HL-60 (cell line): ENCODE measurements at regions not wholly inside any gene's neighbourhood (a gene's known extent, or its start where the extent isn't known, plus 50 kb on each side); places are given as distances from the start of the nearest gene placed in this dataset.

Experiments used
- CTCF ChIP-seq: IDR thresholded peaks from one replicate; pipeline ENCODE4 v1.5.1; 2011; ENCODE audit warnings: low read length, control low read depth, inconsistent platforms; ENCODE audit not compliant: insufficient read depth
- GABPA ChIP-seq: IDR thresholded peaks from 2 replicates; pipeline ENCODE4 v1.6.1; 2012; ENCODE audit warnings: low read depth
- POLR2AphosphoS5 ChIP-seq: IDR thresholded peaks from 2 replicates; pipeline ENCODE4 v1.6.1; 2012; ENCODE audit warnings: low read depth
- TF ChIP-seq, protein P1 (sequence below): IDR thresholded peaks from 2 replicates; pipeline ENCODE4 v1.6.1; 2012; ENCODE audit warnings: low read depth; ENCODE audit not compliant: insufficient replicate concordance

- TF ChIP-seq CTCF = no peak
- no peak for TF ChIP-seq GABPA
- TF ChIP-seq POLR2AphosphoS5 = no peak
- TF ChIP-seq, protein P1, sequence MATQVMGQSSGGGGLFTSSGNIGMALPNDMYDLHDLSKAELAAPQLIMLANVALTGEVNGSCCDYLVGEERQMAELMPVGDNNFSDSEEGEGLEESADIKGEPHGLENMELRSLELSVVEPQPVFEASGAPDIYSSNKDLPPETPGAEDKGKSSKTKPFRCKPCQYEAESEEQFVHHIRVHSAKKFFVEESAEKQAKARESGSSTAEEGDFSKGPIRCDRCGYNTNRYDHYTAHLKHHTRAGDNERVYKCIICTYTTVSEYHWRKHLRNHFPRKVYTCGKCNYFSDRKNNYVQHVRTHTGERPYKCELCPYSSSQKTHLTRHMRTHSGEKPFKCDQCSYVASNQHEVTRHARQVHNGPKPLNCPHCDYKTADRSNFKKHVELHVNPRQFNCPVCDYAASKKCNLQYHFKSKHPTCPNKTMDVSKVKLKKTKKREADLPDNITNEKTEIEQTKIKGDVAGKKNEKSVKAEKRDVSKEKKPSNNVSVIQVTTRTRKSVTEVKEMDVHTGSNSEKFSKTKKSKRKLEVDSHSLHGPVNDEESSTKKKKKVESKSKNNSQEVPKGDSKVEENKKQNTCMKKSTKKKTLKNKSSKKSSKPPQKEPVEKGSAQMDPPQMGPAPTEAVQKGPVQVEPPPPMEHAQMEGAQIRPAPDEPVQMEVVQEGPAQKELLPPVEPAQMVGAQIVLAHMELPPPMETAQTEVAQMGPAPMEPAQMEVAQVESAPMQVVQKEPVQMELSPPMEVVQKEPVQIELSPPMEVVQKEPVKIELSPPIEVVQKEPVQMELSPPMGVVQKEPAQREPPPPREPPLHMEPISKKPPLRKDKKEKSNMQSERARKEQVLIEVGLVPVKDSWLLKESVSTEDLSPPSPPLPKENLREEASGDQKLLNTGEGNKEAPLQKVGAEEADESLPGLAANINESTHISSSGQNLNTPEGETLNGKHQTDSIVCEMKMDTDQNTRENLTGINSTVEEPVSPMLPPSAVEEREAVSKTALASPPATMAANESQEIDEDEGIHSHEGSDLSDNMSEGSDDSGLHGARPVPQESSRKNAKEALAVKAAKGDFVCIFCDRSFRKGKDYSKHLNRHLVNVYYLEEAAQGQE = no peak
Observed at GRCh38 chr17:53496356-53496755, 326.4 kb upstream of the KIF2B start.
